Superior temporal gyrus (tissue), 1 donor: ENCODE measurements at regions not wholly inside any gene's neighbourhood (a gene's known extent, or its start where the extent isn't known, plus 50 kb on each side); places are given as distances from the start of the nearest gene placed in this dataset.

Source experiments
- DNase-seq: peaks from one replicate; pipeline ENCODE4 v3.0.0-alpha.2; 2016; ENCODE audit errors: extremely low spot score

GRCh38 chr4:8735236-8736089, 136.2 kb downstream of the HMX1 start:
- no peak for DNase-seq

GRCh38 chr4:8732681-8733243, 138.9 kb downstream of the HMX1 start:
- DNase-seq: no peak

GRCh38 chr4:8732092-8732491, 139.5 kb downstream of the CPZ start:
- no peak for DNase-seq

GRCh38 chr4:8731364-8731763, 138.8 kb downstream of the CPZ start:
- no peak for DNase-seq

GRCh38 chr4:8730681-8731080, 138.1 kb downstream of the CPZ start:
- DNase-seq: no peak

- no peak for DNase-seq
Measured at GRCh38 chr4:8730159-8730558, 137.6 kb downstream of the CPZ start.

GRCh38 chr4:8729408-8730149, 137.0 kb downstream of the CPZ start:
- DNase-seq: no peak

- no peak for DNase-seq
Measured at GRCh38 chr4:8728536-8729407, 136.2 kb downstream of the CPZ start.

GRCh38 chr4:8727546-8728510, 135.3 kb downstream of the CPZ start:
- no peak for DNase-seq

- no peak for DNase-seq
Measured at GRCh38 chr4:8727131-8727530, 134.6 kb downstream of the CPZ start.

GRCh38 chr4:8726344-8726851, 133.8 kb downstream of the CPZ start:
- no peak for DNase-seq

- no peak for DNase-seq
Measured at GRCh38 chr4:8725845-8726244, 133.3 kb downstream of the CPZ start.

GRCh38 chr4:8725071-8725841, 132.7 kb downstream of the CPZ start:
- no peak for DNase-seq

- no peak for DNase-seq
Measured at GRCh38 chr4:8724436-8725070, 132.0 kb downstream of the CPZ start.

- DNase-seq: no peak
Measured at GRCh38 chr4:8723222-8723980, 130.8 kb downstream of the CPZ start.

GRCh38 chr4:8722556-8722955, 130.0 kb downstream of the CPZ start:
- no peak for DNase-seq

- DNase-seq: no peak
Measured at GRCh38 chr4:8721621-8722020, 129.1 kb downstream of the CPZ start.

- no peak for DNase-seq
Measured at GRCh38 chr4:8719421-8719820, 126.9 kb downstream of the CPZ start.
